Mesothelial cell of epicardium (in vitro differentiated cells): ENCODE measurements at regions not wholly inside any gene's neighbourhood (a gene's known extent, or its start where the extent isn't known, plus 50 kb on each side); places are given as distances from the start of the nearest gene placed in this dataset.
"Not testable (repeated sequence)": the region's sequence is repeated elsewhere in the genome, so short reads cannot be mapped to it uniquely, and the experiment has no call there.

Experiments used
- DNase-seq, 2 experiments: peaks; one replicate each; pipeline ENCODE4 v3.0.0; 2021; ENCODE audit warnings: low spot score in 2 of 2; ENCODE audit not compliant: unreplicated experiment in 2 of 2
- H3K27ac Mint-ChIP-seq: 2 replicates; pipeline ENCODE4 v1.8.0; 2021; ENCODE audit warnings: mixed read lengths
- H3K27me3 Mint-ChIP-seq: 2 replicates; pipeline ENCODE4 v1.8.0; 2021; ENCODE audit warnings: low read depth, mixed read lengths
- H3K36me3 Mint-ChIP-seq: 2 replicates; pipeline ENCODE4 v1.8.0; 2021; ENCODE audit warnings: mixed read lengths
- H3K4me1 Mint-ChIP-seq: 2 replicates; pipeline ENCODE4 v1.8.0; 2021; ENCODE audit warnings: mixed read lengths
- H3K4me3 Mint-ChIP-seq: 2 replicates; pipeline ENCODE4 v1.8.0; 2021; ENCODE audit warnings: mild to moderate bottlenecking, moderate library complexity, mixed read lengths
- H3K9me3 Mint-ChIP-seq: 2 replicates; pipeline ENCODE4 v1.8.0; 2021; ENCODE audit warnings: mixed read lengths
- TF ChIP-seq, protein P1 (sequence below): fragments of 200-600 bp; sonication (generic); IDR thresholded peaks from one replicate; pipeline ENCODE4 v1.5.0; 2021; ENCODE audit warnings: antibody characterized with exemption; ENCODE audit not compliant: unreplicated experiment

GRCh38 chr1:178672434-178672833 lies 52.6 kb upstream of the RALGPS2 start:
- peaks cover 8% of the 10 kb centered on the region for H3K36me3 Mint-ChIP-seq
- no peak for DNase-seq
- no peaks in the 10 kb centered on the region for H3K4me1 Mint-ChIP-seq
- peaks cover 28% of the 10 kb centered on the region for H3K9me3 Mint-ChIP-seq
- H3K27me3 Mint-ChIP-seq = no peaks in the 10 kb centered on the region
- TF ChIP-seq, protein P1, sequence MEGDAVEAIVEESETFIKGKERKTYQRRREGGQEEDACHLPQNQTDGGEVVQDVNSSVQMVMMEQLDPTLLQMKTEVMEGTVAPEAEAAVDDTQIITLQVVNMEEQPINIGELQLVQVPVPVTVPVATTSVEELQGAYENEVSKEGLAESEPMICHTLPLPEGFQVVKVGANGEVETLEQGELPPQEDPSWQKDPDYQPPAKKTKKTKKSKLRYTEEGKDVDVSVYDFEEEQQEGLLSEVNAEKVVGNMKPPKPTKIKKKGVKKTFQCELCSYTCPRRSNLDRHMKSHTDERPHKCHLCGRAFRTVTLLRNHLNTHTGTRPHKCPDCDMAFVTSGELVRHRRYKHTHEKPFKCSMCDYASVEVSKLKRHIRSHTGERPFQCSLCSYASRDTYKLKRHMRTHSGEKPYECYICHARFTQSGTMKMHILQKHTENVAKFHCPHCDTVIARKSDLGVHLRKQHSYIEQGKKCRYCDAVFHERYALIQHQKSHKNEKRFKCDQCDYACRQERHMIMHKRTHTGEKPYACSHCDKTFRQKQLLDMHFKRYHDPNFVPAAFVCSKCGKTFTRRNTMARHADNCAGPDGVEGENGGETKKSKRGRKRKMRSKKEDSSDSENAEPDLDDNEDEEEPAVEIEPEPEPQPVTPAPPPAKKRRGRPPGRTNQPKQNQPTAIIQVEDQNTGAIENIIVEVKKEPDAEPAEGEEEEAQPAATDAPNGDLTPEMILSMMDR = no peak
- no peak overlapping the region for H3K27ac Mint-ChIP-seq
- no peak overlapping the region for H3K4me3 Mint-ChIP-seq

- not testable (repeated sequence) for H3K27me3 Mint-ChIP-seq, H3K36me3 Mint-ChIP-seq, H3K27ac Mint-ChIP-seq
Observed at GRCh38 chr1:178674559-178674958, 50.5 kb upstream of the RALGPS2 start.

More at GRCh38 chr1:178674559-178674958, 50.5 kb upstream of the RALGPS2 start:
- not testable (repeated sequence) for DNase-seq, H3K4me1 Mint-ChIP-seq, H3K4me3 Mint-ChIP-seq
- peaks cover 30% of the 10 kb centered on the region for H3K9me3 Mint-ChIP-seq
